GM21390 (cell line): ENCODE measurements at regions not wholly inside any gene's neighbourhood (a gene's known extent, or its start where the extent isn't known, plus 50 kb on each side); places are given as distances from the start of the nearest gene placed in this dataset.
"Not testable (repeated sequence)": the region's sequence is repeated elsewhere in the genome, so short reads cannot be mapped to it uniquely, and the experiment has no call there.

Experiments
- ATAC-seq: cut with Tn5 transposase; IDR thresholded peaks from one replicate; pipeline ENCODE4 v1.9.1; 2021; ENCODE audit not compliant: unreplicated experiment

GRCh38 chr11:116065191-116065895, 561.1 kb upstream of the CADM1 start:
- ATAC-seq: no peak

GRCh38 chr11:116062490-116063171, 558.4 kb upstream of the CADM1 start:
- ATAC-seq: no peak

- no peak for ATAC-seq
Observed at GRCh38 chr11:116062129-116062489, 557.9 kb upstream of the CADM1 start.

- ATAC-seq: no peak
Observed at GRCh38 chr11:116061322-116061721, 557.1 kb upstream of the CADM1 start.

GRCh38 chr11:116059919-116060318, 555.7 kb upstream of the CADM1 start:
- ATAC-seq: no peak

GRCh38 chr11:116057000-116057399, 552.8 kb upstream of the CADM1 start:
- ATAC-seq: no peak

GRCh38 chr11:116055064-116055463, 550.8 kb upstream of the CADM1 start:
- ATAC-seq: no peak

- no peak for ATAC-seq
Observed at GRCh38 chr11:116053548-116053919, 549.3 kb upstream of the CADM1 start.

GRCh38 chr11:116052603-116053547, 548.7 kb upstream of the CADM1 start:
- no peak for ATAC-seq

- ATAC-seq: no peak
Observed at GRCh38 chr11:116051494-116051893, 547.3 kb upstream of the CADM1 start.

GRCh38 chr11:116049383-116049782, 545.2 kb upstream of the CADM1 start:
- ATAC-seq: no peak

GRCh38 chr11:116046127-116046526, 541.9 kb upstream of the CADM1 start:
- ATAC-seq: no peak

GRCh38 chr11:116044941-116045340, 540.7 kb upstream of the CADM1 start:
- ATAC-seq: no peak

- no peak for ATAC-seq
Observed at GRCh38 chr11:116044520-116044919, 540.3 kb upstream of the CADM1 start.

GRCh38 chr11:116043857-116044256, 539.6 kb upstream of the CADM1 start:
- ATAC-seq: no peak

- not testable (repeated sequence) for ATAC-seq
Observed at GRCh38 chr11:116043059-116043458, 538.8 kb upstream of the CADM1 start.

- ATAC-seq: no peak
Observed at GRCh38 chr11:116042146-116042545, 537.9 kb upstream of the CADM1 start.

GRCh38 chr11:116037861-116038260, 533.6 kb upstream of the CADM1 start:
- ATAC-seq: no peak

- ATAC-seq: no peak
Observed at GRCh38 chr11:116035977-116036376, 531.8 kb upstream of the CADM1 start.

GRCh38 chr11:116033931-116034553, 529.8 kb upstream of the CADM1 start:
- ATAC-seq: no peak

GRCh38 chr11:116030697-116031331, 526.6 kb upstream of the CADM1 start:
- no peak for ATAC-seq
